Spleen (tissue), 11 donors: ENCODE measurements at regions not wholly inside any gene's neighbourhood (a gene's known extent, or its start where the extent isn't known, plus 50 kb on each side); places are given as distances from the start of the nearest gene placed in this dataset.

Experiments
- DNase-seq: peaks from one replicate; pipeline ENCODE4 v3.0.0-alpha.2; 2020
- H3K27ac ChIP-seq, 8 donors: fragments of 200-600 bp; sonication (generic) in 7 of 8; 1 replicate in 4 of 8; 2 replicates in 4 of 8; pipeline versions ENCODE4 v1.5.0 to v1.8.0; 2016 to 2021; ENCODE audit warnings: inconsistent platforms in 4 of 8, mild to moderate bottlenecking in 4 of 8, moderate library complexity in 1 of 8
- H3K27me3 ChIP-seq, 7 donors: fragments of 200-600 bp; sonication (generic) in 6 of 7; replicated peaks in 1 of 7; 1 replicate in 4 of 7; 2 replicates in 3 of 7; pipeline versions ENCODE4 v1.5.0 to v1.8.0; 2016 to 2021; ENCODE audit warnings: inconsistent platforms in 3 of 7, mild to moderate bottlenecking in 1 of 7
- H3K36me3 ChIP-seq, 6 donors: fragments of 200-600 bp; sonication (generic) in 5 of 6; 1 replicate in 4 of 6; 2 replicates in 2 of 6; pipeline versions ENCODE4 v1.5.0 to v1.8.0; 2016 to 2021; ENCODE audit warnings: inconsistent platforms in 2 of 6
- H3K4me1 ChIP-seq, 6 donors: fragments of 200-600 bp; sonication (generic) in 5 of 6; 1 replicate in 3 of 6; 2 replicates in 3 of 6; pipeline versions ENCODE4 v1.5.0 to v1.8.0; 2016 to 2021; ENCODE audit warnings: inconsistent platforms in 3 of 6
- H3K4me3 ChIP-seq, 8 donors: fragments of 200-600 bp; sonication (generic) in 7 of 8; 1 replicate in 4 of 8; 2 replicates in 4 of 8; pipeline versions ENCODE4 v1.5.0 to v1.8.0; 2016 to 2021; ENCODE audit warnings: inconsistent platforms in 4 of 8, mild to moderate bottlenecking in 4 of 8, moderate library complexity in 2 of 8
- H3K9me3 ChIP-seq, 8 donors: fragments of 200-600 bp; sonication (generic) in 7 of 8; 1 replicate in 4 of 8; 2 replicates in 4 of 8; pipeline versions ENCODE4 v1.5.0 to v1.8.0; 2016 to 2021; ENCODE audit warnings: inconsistent platforms in 4 of 8
- CTCF ChIP-seq, 11 experiments: fragments of 200-600 bp in 7 of 11; fragments of 450-650 bp in 4 of 11; sonication (generic) in 4 of 11; IDR thresholded peaks in 8 of 11; conservative IDR thresholded peaks in 3 of 11; 1 replicate in 7 of 11; 2 replicates in 4 of 11; pipeline versions ENCODE4 v1.4.0 to v1.8.0; 2016 to 2021; ENCODE audit warnings: antibody characterized with exemption in 11 of 11, inconsistent platforms in 4 of 11, mild to moderate bottlenecking in 1 of 11
- POLR2A ChIP-seq, 3 donors: fragments of 450-650 bp; IDR thresholded peaks; one replicate each; pipeline ENCODE4 v1.5.1; 2017; ENCODE audit warnings: antibody characterized with exemption in 3 of 3, mild to moderate bottlenecking in 1 of 3
- POLR2AphosphoS5 ChIP-seq, 3 donors: sonication (generic); formaldehyde crosslinking; IDR thresholded peaks; one replicate each; pipeline ENCODE4 v1.5.1; 2017; ENCODE audit warnings: antibody characterized with exemption in 3 of 3
- WGBS, 5 donors: extraction: QIAGEN DNeasy Blood & Tissue Kit in 3 of 5; methylation state at CpG; one replicate each; pipeline versions ENCODE4 v1.1.5 to v1.1.7; 2013 to 2018; 5-methylcytosine and 5-hydroxymethylcytosine counted together
- intact Hi-C: fragments of 100-400 bp; cut with DNase I; formaldehyde crosslinking; loops from one replicate; pipeline ENCODE4 v1.15.0; 2023; ENCODE audit warnings: low total_unique reads
- donor health status: healthy with polysubstance abuse.
- donor health status: DM: no; HTN: no; CAD: no; lungs with moderate emphysema.
- donor health status: DM: no; HTN: no; CAD: no.
- donor health status: Bipolar disorder and iron deficiency.
- donor health status: healthy.
- donor health status: DM: no; HTN: no; CAD: no.
- donor health status: DM: yes; HTN: yes; CAD: no.

GRCh38 chr6:166106076-166106686 lies 61.5 kb downstream of the TBXT start:
- peaks cover 2 to 20% (median 15%) of the 10 kb centered on the region in 8 donors for H3K9me3 ChIP-seq
- H3K27ac ChIP-seq = no peak overlapping the region
- H3K36me3 ChIP-seq = no peaks in the 10 kb centered on the region
- no peak overlapping the region for H3K4me3 ChIP-seq
- intact Hi-C loops = loop anchor here (5.0 kb wide), 1 partner anchor 224 kb away; no protein-coding TSS in a partner anchor
- no peak for DNase-seq
- peaks cover 0 to 5% (median 0%) of the 10 kb centered on the region in 6 donors for H3K4me1 ChIP-seq
- no peak for TF ChIP-seq POLR2AphosphoS5 (IDR thresholded peaks at IDR 0.05)
- no peak for TF ChIP-seq POLR2A (IDR thresholded peaks at IDR 0.05)
- peak; percentile 47 to 81 (median 73) for TF ChIP-seq CTCF (IDR thresholded peaks at IDR 0.05 in 8 of 11, conservative IDR thresholded peaks at IDR 0.05 in 3 of 11)
- H3K27me3 ChIP-seq = peaks cover 0 to 18% (median 0%) of the 10 kb centered on the region in 7 donors
- 2 to 4% (median 2%) methylated on average over 11 of the region's 11 CpGs for WGBS, 5 donors

DNA sequence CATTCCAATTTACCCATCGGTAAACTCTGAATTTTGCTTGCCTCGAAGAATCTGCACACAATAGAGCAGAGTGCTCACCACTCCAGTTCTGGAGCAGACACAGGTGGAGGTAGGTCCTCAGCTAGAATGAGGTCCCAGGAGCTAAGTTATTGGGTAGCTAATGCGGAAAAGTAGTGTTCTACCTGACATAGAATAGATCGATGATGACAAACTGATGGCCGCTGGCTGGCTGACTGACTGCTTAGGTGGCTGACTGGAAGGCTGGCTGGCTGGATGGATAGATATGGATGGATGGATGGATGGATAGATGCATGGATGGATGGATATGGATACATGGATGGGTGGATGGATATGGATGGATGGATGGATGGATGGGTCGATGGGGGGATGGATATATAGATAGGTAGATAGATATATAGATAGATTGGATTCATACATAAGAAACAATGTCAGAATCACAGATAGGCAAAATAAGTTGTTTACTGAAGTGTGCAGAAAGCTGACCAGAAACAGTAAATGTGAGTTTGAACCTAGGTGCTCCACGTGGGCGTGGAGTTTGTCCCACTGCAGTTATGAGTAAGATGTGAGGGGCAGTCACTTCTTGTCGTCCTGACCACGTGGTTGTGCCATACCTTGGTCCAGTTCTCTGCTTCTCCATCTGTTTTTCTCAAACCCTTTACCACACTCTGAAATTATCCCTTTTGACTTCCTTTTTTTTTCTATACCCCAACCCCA lies 62.1 kb downstream of the TBXT start:
- intact Hi-C loops = loop anchor here (5.0 kb wide), 1 partner anchor 223 kb away; no protein-coding TSS in a partner anchor
- no peak for TF ChIP-seq POLR2A (IDR thresholded peaks at IDR 0.05)
- TF ChIP-seq CTCF (IDR thresholded peaks at IDR 0.05 in 8 of 11, conservative IDR thresholded peaks at IDR 0.05 in 3 of 11) = no peak
- TF ChIP-seq POLR2AphosphoS5 (IDR thresholded peaks at IDR 0.05) = no peak
- Histone ChIP-seq H3K27ac (no peak overlapping the region), H3K27me3 (peaks cover 0 to 11% (median 0%) of the 10 kb centered on the region in 7 donors), H3K9me3 (peaks cover 2 to 24% (median 16%) of the 10 kb centered on the region in 8 donors), H3K4me3 (no peak overlapping the region), H3K4me1 (peaks cover 0 to 5% (median 0%) of the 10 kb centered on the region in 6 donors), H3K36me3 (no peaks in the 10 kb centered on the region)
- DNase-seq = no peak
- WGBS, 5 donors = 54 to 65% (median 63%) methylated on average over 9 to 10 of the region's 10 CpGs

DNA sequence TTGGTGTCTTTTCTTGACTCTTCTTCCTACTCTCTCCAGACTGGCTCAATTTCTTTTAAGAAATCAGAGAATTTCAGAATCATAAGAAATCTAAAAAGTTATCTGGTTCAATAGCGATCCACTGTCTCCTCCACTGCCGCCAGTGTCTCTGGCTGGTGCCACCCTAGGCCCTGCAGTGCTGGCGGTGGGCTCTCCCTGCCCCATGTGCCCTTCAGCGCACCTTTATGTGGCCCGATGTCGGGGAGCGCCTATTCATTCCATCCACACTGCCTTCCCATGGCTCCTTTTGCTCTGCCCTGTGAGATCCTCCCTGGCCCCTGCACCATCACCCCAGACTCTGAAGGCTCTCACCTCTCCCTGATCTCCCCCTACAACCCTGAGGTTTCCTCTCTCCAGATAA lies 62.8 kb downstream of the TBXT start:
- intact Hi-C loops = loop anchor here (5.0 kb wide), 1 partner anchor 223 kb away; no protein-coding TSS in a partner anchor
- peaks cover 2 to 24% (median 16%) of the 10 kb centered on the region in 8 donors for H3K9me3 ChIP-seq
- no peaks in the 10 kb centered on the region for H3K36me3 ChIP-seq
- H3K4me1 ChIP-seq = peaks cover 0 to 5% (median 0%) of the 10 kb centered on the region in 6 donors
- 89 to 95% (median 93%) methylated on average over 7 of the region's 7 CpGs for WGBS, 5 donors
- TF ChIP-seq POLR2A (IDR thresholded peaks at IDR 0.05) = no peak
- no peak for TF ChIP-seq CTCF (IDR thresholded peaks at IDR 0.05 in 8 of 11, conservative IDR thresholded peaks at IDR 0.05 in 3 of 11)
- TF ChIP-seq POLR2AphosphoS5 (IDR thresholded peaks at IDR 0.05) = no peak
- no peak overlapping the region for H3K4me3 ChIP-seq
- no peak for DNase-seq
- peaks cover 0 to 6% (median 0%) of the 10 kb centered on the region in 7 donors for H3K27me3 ChIP-seq
- H3K27ac ChIP-seq = no peak overlapping the region

DNA sequence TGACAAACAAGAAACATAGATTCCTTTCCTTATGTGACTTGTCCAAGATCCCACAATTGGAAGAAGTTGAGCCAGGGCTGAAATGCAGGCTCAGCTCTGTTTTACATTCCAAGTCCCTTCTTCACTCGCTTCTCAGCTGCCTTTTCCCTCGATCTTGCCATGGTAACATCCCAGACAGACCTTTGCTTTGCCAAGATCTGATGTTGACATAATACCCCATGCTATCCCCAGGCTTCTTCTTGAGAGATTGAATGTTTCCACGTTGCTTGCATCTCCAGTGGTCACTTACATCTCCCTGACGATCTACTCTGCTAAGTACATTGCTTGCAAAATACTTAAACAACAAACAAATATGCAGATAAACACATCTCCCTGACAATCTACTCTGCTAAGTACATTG lies 63.5 kb downstream of the TBXT start:
- Histone ChIP-seq H3K27ac (no peak overlapping the region), H3K9me3 (peaks cover 2 to 24% (median 16%) of the 10 kb centered on the region in 8 donors), H3K4me3 (no peak overlapping the region), H3K27me3 (peaks cover 0 to 7% (median 0%) of the 10 kb centered on the region in 7 donors), H3K4me1 (peaks cover 0 to 5% (median 0%) of the 10 kb centered on the region in 6 donors), H3K36me3 (no peaks in the 10 kb centered on the region)
- no peak for DNase-seq
- 39 to 57% (median 51%) methylated on average over 4 of the region's 4 CpGs for WGBS, 5 donors
- TF ChIP-seq POLR2A (IDR thresholded peaks at IDR 0.05) = no peak
- TF ChIP-seq POLR2AphosphoS5 (IDR thresholded peaks at IDR 0.05) = no peak
- TF ChIP-seq CTCF (IDR thresholded peaks at IDR 0.05 in 8 of 11, conservative IDR thresholded peaks at IDR 0.05 in 3 of 11) = no peak
- intact Hi-C loops = no loop called here
